Naive thymus-derived CD4-positive, alpha-beta T cell (primary cell): ENCODE measurements at regions not wholly inside any gene's neighbourhood (a gene's known extent, or its start where the extent isn't known, plus 50 kb on each side); places are given as distances from the start of the nearest gene placed in this dataset.

ENCODE experiments used
- ATAC-seq: fragments of 150-1000 bp; cut with Tn5 transposase; 2 replicates; pipeline ENCODE4 v1.10.0; 2021; ENCODE audit warnings: mild to moderate bottlenecking, moderate library complexity
- CTCF ChIA-PET: fragments of 350-600 bp; sonication (Branson Sonifier 250); formaldehyde crosslinking; loops from one replicate; lab custom pipeline; 2021; ENCODE audit warnings: antibody characterized with exemption; lab: Charles Lee
- POLR2A ChIA-PET: fragments of 350-600 bp; sonication (Branson Sonifier 250); formaldehyde crosslinking; loops from one replicate; lab custom pipeline; 2021; ENCODE audit warnings: antibody characterized with exemption, inconsistent platforms; lab: Charles Lee
- DNase-seq, 9 donors: peaks; one replicate each; pipeline versions ENCODE4 v3.0.0 to v3.0.0-alpha.2; 2020 to 2022; ENCODE audit warnings: mixed read lengths in 1 of 9
- H3K27ac ChIP-seq: one replicate; pipeline ENCODE4 v1.7.0; 2013; ENCODE audit warnings: mild to moderate bottlenecking, low read depth, low read length, moderate library complexity
- H3K27me3 ChIP-seq, 2 donors: one replicate each; pipeline ENCODE4 v1.7.0; 2013; ENCODE audit warnings: low read length in 2 of 2, mild to moderate bottlenecking in 2 of 2, moderate library complexity in 2 of 2; ENCODE audit not compliant: control insufficient read depth in 2 of 2, insufficient read depth in 2 of 2
- H3K36me3 ChIP-seq, 3 experiments: 1 replicate in 2 of 3; 2 replicates in 1 of 3; pipeline ENCODE4 v1.7.0; 2013; ENCODE audit warnings: low read length in 3 of 3, mild to moderate bottlenecking in 3 of 3, moderate library complexity in 1 of 3; ENCODE audit not compliant: insufficient read depth in 3 of 3, control insufficient read depth in 2 of 3
- H3K4me1 ChIP-seq, 2 donors: one replicate each; pipeline ENCODE4 v1.7.0; 2013; ENCODE audit warnings: low read length in 2 of 2, mild to moderate bottlenecking in 2 of 2, moderate library complexity in 1 of 2; ENCODE audit not compliant: control insufficient read depth in 2 of 2, insufficient read depth in 2 of 2
- H3K4me3 ChIP-seq: 2 replicates; pipeline ENCODE4 v1.7.0; 2013; ENCODE audit warnings: mild to moderate bottlenecking, low read length
- H3K9me3 ChIP-seq, 3 experiments: 1 replicate in 2 of 3; 2 replicates in 1 of 3; pipeline ENCODE4 v1.7.0; 2013; ENCODE audit warnings: low read length in 3 of 3; ENCODE audit not compliant: control insufficient read depth in 2 of 3
- H3K27ac Mint-ChIP-seq, 9 donors: one replicate each; pipeline ENCODE4 v1.8.0; 2020 to 2022; ENCODE audit warnings: mixed read lengths in 9 of 9, mild to moderate bottlenecking in 8 of 9, moderate library complexity in 5 of 9, inconsistent platforms in 2 of 9
- H3K27me3 Mint-ChIP-seq, 5 donors: one replicate each; pipeline ENCODE4 v1.8.0; 2021 to 2022; ENCODE audit warnings: mixed read lengths in 5 of 5, mild to moderate bottlenecking in 1 of 5
- H3K36me3 Mint-ChIP-seq, 5 donors: one replicate each; pipeline ENCODE4 v1.8.0; 2020 to 2022; ENCODE audit warnings: mixed read lengths in 5 of 5, mild to moderate bottlenecking in 3 of 5, inconsistent platforms in 1 of 5
- H3K4me1 Mint-ChIP-seq, 7 donors: one replicate each; pipeline ENCODE4 v1.8.0; 2020 to 2022; ENCODE audit warnings: mixed read lengths in 7 of 7, mild to moderate bottlenecking in 3 of 7, inconsistent platforms in 1 of 7
- H3K4me3 Mint-ChIP-seq, 10 donors: one replicate each; pipeline ENCODE4 v1.8.0; 2020 to 2022; ENCODE audit warnings: mild to moderate bottlenecking in 10 of 10, mixed read lengths in 10 of 10, moderate library complexity in 6 of 10, inconsistent platforms in 2 of 10
- H3K9me3 Mint-ChIP-seq, 11 donors: one replicate each; pipeline ENCODE4 v1.8.0; 2020 to 2022; ENCODE audit warnings: mixed read lengths in 11 of 11, mild to moderate bottlenecking in 4 of 11, inconsistent platforms in 1 of 11, moderate library complexity in 1 of 11
- intact Hi-C, 2 donors: fragments of 100-400 bp; cut with micrococcal nuclease; formaldehyde crosslinking; loops; one replicate each; pipeline ENCODE4 v1.15.1; 2023

DNA sequence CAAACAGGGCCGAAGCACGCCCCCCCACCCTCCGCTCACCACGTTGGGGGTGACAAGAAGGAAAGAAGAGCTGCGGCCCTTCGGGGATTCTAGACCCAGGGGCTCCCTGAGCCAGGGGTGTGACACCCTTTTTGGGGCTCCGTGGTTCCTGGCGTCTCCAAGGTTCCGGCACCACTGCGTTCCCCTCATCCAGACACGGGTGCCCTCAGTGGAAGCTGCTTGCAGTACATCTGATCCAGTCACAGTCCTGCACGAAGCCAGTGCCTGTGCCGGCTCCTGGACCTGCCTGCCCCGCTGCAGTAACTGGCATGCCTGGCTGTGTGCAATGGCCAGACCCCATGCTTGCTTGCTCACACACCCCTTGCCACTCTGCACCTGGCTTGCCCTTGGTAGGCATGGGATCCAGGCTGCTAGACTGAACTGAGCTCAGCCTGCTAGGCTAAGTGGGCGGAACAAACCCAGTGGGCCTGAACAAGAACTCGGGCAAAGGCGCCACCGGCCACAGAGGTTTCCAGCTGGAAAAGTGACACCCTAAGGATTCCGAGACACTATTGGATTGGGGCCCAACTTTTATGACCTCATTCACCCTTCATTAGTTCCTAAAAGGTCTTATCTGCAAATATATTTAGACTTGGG, 420.4 kb upstream of the AGA start:
- Mint-ChIP-seq H3K27ac (no peak overlapping the region), H3K36me3 (no peaks in the 10 kb centered on the region), H3K27me3 (no peaks in the 10 kb centered on the region), H3K4me3 (no peak overlapping the region), H3K4me1 (no peaks in the 10 kb centered on the region), H3K9me3 (peaks cover 0 to 12% (median 2%) of the 10 kb centered on the region in 11 donors)
- no peaks in the 10 kb centered on the region for H3K27me3 ChIP-seq
- H3K36me3 ChIP-seq = no peaks in the 10 kb centered on the region
- H3K4me1 ChIP-seq = no peaks in the 10 kb centered on the region
- no peak overlapping the region for H3K4me3 ChIP-seq
- ChIA-PET POLR2A (no interaction called here), CTCF (no interaction called here)
- no peak overlapping the region for H3K27ac ChIP-seq
- DNase-seq (no peak), ATAC-seq (no peak)
- H3K9me3 ChIP-seq = no peaks in the 10 kb centered on the region
- intact Hi-C loops = no loop called here

DNA sequence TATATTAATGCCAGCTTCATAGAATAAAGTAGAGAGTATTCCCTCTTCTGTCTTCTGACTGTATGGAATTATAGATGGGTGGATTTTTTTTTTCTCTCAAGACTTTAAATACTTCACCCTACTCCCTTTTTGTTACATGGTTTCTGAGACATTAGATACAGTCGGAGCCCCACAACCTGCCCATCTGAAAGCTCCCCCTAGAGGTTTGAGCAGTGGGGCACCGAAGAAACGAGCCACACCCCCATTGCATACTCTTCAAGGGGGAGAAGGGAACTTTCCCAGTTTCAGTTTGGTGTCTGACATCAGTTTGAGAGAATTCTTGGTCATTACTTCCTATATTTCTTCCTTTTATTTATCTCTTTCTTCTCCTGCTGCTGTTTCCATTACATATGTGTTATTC, 437.6 kb upstream of the AGA start:
- no peaks in the 10 kb centered on the region for H3K36me3 ChIP-seq
- Mint-ChIP-seq H3K27me3 (no peaks in the 10 kb centered on the region), H3K27ac (no peak overlapping the region), H3K4me1 (no peaks in the 10 kb centered on the region), H3K4me3 (no peak overlapping the region), H3K36me3 (no peaks in the 10 kb centered on the region), H3K9me3 (peaks cover 0 to 1% (median 0%) of the 10 kb centered on the region in 11 donors)
- H3K27me3 ChIP-seq = no peaks in the 10 kb centered on the region
- ATAC-seq = no peak
- H3K9me3 ChIP-seq = no peaks in the 10 kb centered on the region
- no peaks in the 10 kb centered on the region for H3K4me1 ChIP-seq
- no peak for DNase-seq
- intact Hi-C loops = no loop called here
- ChIA-PET CTCF (no interaction called here), POLR2A (no interaction called here)
- no peak overlapping the region for H3K4me3 ChIP-seq
- no peak overlapping the region for H3K27ac ChIP-seq

DNA sequence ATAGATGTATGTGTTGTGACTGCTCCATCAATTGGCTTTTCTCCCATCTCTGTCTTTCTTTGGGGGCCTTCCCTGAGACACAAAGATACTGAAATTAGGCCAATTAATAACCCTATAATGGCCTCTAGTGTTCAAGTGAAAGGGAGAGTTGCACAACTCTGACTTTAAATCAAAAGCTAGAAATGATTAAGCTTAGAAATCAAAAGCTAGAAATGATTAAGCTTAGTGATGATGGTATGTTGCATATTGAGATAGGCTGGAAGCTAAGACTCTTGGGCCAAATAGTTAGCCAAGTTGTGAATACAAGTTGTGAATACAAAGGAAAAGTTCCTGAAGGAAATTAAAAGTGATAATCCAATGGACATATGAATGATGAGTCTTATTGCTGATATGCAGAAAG, 452.9 kb upstream of the AGA start:
- no peaks in the 10 kb centered on the region for H3K9me3 ChIP-seq
- no peak overlapping the region for H3K4me3 ChIP-seq
- H3K36me3 Mint-ChIP-seq = no peaks in the 10 kb centered on the region
- intact Hi-C loops = no loop called here
- no peak for DNase-seq
- ATAC-seq = no peak
- H3K27me3 ChIP-seq = no peaks in the 10 kb centered on the region
- ChIA-PET POLR2A (no interaction called here), CTCF (no interaction called here)
- H3K4me1 ChIP-seq = no peaks in the 10 kb centered on the region
- no peak overlapping the region for H3K27ac Mint-ChIP-seq
- no peak overlapping the region for H3K27ac ChIP-seq
- peaks cover 0 to 12% (median 2%) of the 10 kb centered on the region in 11 donors for H3K9me3 Mint-ChIP-seq
- H3K36me3 ChIP-seq = no peaks in the 10 kb centered on the region
- H3K4me3 Mint-ChIP-seq = no peak overlapping the region
- peaks cover 0 to 5% (median 0%) of the 10 kb centered on the region in 5 donors for H3K27me3 Mint-ChIP-seq
- H3K4me1 Mint-ChIP-seq = no peaks in the 10 kb centered on the region

- Histone ChIP-seq H3K27me3 (no peaks in the 10 kb centered on the region), H3K4me1 (no peaks in the 10 kb centered on the region), H3K4me3 (no peak overlapping the region), H3K27ac (no peak overlapping the region), H3K36me3 (no peaks in the 10 kb centered on the region), H3K9me3 (no peaks in the 10 kb centered on the region)
- DNase-seq = no peak
- H3K27ac Mint-ChIP-seq = no peak overlapping the region
- H3K4me1 Mint-ChIP-seq = no peaks in the 10 kb centered on the region
- ATAC-seq = no peak
- no peak overlapping the region for H3K4me3 Mint-ChIP-seq
- peaks cover 0 to 5% (median 0%) of the 10 kb centered on the region in 5 donors for H3K27me3 Mint-ChIP-seq
- intact Hi-C loops = no loop called here
- no peaks in the 10 kb centered on the region for H3K36me3 Mint-ChIP-seq
- peaks cover 0 to 18% (median 2%) of the 10 kb centered on the region in 11 donors for H3K9me3 Mint-ChIP-seq
- POLR2A ChIA-PET = no interaction called here
- CTCF ChIA-PET = no interaction called here
Measured at GRCh38 chr4:177901786-177902185, 459.5 kb upstream of the AGA start.

- H3K9me3 Mint-ChIP-seq = peaks cover 0 to 18% (median 2%) of the 10 kb centered on the region in 11 donors
- CTCF ChIA-PET = no interaction called here
- ATAC-seq = no peak
- no peak overlapping the region for H3K4me3 Mint-ChIP-seq
- no peaks in the 10 kb centered on the region for H3K9me3 ChIP-seq
- intact Hi-C loops = no loop called here
- no peaks in the 10 kb centered on the region for H3K36me3 ChIP-seq
- H3K27me3 ChIP-seq = no peaks in the 10 kb centered on the region
- H3K27ac ChIP-seq = no peak overlapping the region
- peaks cover 0 to 5% (median 0%) of the 10 kb centered on the region in 5 donors for H3K27me3 Mint-ChIP-seq
- H3K36me3 Mint-ChIP-seq = no peaks in the 10 kb centered on the region
- POLR2A ChIA-PET = no interaction called here
- DNase-seq = no peak
- no peaks in the 10 kb centered on the region for H3K4me1 ChIP-seq
- no peak overlapping the region for H3K27ac Mint-ChIP-seq
- H3K4me1 Mint-ChIP-seq = no peaks in the 10 kb centered on the region
- no peak overlapping the region for H3K4me3 ChIP-seq
Measured at GRCh38 chr4:177902386-177902785, 460.1 kb upstream of the AGA start.

DNA sequence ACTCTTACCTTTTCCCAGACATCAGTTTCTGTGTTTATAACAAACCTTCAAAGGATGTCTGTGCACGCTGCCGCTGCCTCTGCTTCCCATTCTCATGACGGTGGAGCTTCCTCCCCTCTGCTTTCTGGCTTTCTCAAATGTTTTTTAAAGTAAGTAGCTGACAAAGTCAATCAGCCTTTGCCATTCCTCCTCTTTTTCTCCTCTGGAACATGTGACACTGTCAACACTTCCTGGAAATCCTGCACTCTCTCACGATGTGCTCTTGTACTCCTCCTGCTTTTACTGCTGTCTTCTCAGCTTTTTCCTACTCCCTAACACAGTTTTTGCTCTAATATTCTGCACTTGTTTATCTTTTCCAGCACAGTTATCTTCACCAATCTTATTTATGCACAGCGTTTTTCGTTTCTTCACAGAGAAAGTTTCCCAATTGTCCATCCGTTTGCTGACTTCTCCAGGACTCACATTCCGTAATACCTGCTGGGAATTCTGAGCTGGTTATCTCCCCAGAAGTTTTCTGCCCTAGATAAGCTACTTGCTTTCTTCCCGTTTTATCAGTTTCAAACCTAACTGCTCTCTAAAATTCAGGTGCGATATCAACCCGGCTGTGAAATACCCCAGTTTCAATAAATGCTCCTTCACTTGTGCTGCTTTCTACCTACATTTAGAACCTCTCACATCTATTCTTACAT, 465.6 kb upstream of the AGA start:
- DNase-seq (no peak), ATAC-seq (no peak)
- H3K4me1 ChIP-seq = no peaks in the 10 kb centered on the region
- no peak overlapping the region for H3K27ac ChIP-seq
- POLR2A ChIA-PET = no interaction called here
- no peaks in the 10 kb centered on the region for H3K27me3 Mint-ChIP-seq
- intact Hi-C loops = no loop called here
- CTCF ChIA-PET = no interaction called here
- H3K27ac Mint-ChIP-seq = no peak overlapping the region
- no peak overlapping the region for H3K4me3 Mint-ChIP-seq
- no peaks in the 10 kb centered on the region for H3K27me3 ChIP-seq
- H3K9me3 ChIP-seq = no peaks in the 10 kb centered on the region
- H3K4me1 Mint-ChIP-seq = no peaks in the 10 kb centered on the region
- no peaks in the 10 kb centered on the region for H3K36me3 Mint-ChIP-seq
- H3K36me3 ChIP-seq = no peaks in the 10 kb centered on the region
- H3K4me3 ChIP-seq = no peak overlapping the region
- peaks cover 0 to 5% (median 2%) of the 10 kb centered on the region in 11 donors for H3K9me3 Mint-ChIP-seq

DNA sequence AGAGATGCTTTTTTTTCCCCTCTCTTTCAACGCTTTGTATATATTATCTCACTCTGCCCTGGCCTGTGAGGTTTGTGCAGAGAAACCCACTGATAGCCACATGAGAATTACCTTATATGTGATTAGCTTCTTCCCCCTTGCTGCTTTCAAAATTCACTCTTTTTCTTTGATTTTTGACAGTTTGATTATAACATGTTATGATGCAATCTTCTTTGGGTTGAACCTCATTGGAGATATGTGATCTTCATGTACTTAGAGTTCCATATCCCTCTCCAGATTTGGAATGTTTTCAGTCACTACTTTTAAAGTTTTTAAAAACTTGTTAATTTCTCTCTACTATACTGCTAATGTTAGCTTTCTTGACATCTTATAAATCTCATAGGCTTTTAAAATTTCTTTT, 479.5 kb upstream of the AGA start:
- Histone ChIP-seq H3K27me3 (no peaks in the 10 kb centered on the region), H3K36me3 (no peaks in the 10 kb centered on the region), H3K27ac (no peak overlapping the region), H3K9me3 (peaks cover 0 to 3% (median 0%) of the 10 kb centered on the region in 3 experiments), H3K4me3 (no peak overlapping the region), H3K4me1 (no peaks in the 10 kb centered on the region)
- Mint-ChIP-seq H3K27ac (no peak overlapping the region), H3K4me1 (no peaks in the 10 kb centered on the region), H3K36me3 (no peaks in the 10 kb centered on the region), H3K4me3 (no peak overlapping the region), H3K9me3 (peaks cover 0 to 29% (median 4%) of the 10 kb centered on the region in 11 donors), H3K27me3 (no peaks in the 10 kb centered on the region)
- ChIA-PET CTCF (no interaction called here), POLR2A (no interaction called here)
- no peak for DNase-seq
- no peak for ATAC-seq
- intact Hi-C loops = no loop called here
